Coronary artery (tissue), 2 donors: ENCODE measurements at regions not wholly inside any gene's neighbourhood (a gene's known extent, or its start where the extent isn't known, plus 50 kb on each side); places are given as distances from the start of the nearest gene placed in this dataset.

Experiments used
- DNase-seq: peaks from one replicate; pipeline ENCODE4 v3.0.0-alpha.2; 2017; ENCODE audit warnings: low spot score
- H3K27ac ChIP-seq, 2 donors: fragments of 200-600 bp; sonication (generic); one replicate each; pipeline ENCODE4 v1.5.1; 2016 to 2019
- H3K4me3 ChIP-seq: fragments of 200-600 bp; sonication (generic); 2 replicates; pipeline ENCODE4 v1.5.1; 2016; ENCODE audit warnings: mild to moderate bottlenecking, moderate library complexity
- CTCF ChIP-seq: fragments of 200-600 bp; sonication (generic); IDR thresholded peaks from one replicate; pipeline ENCODE4 v1.5.1; 2019; ENCODE audit warnings: antibody characterized with exemption

DNA sequence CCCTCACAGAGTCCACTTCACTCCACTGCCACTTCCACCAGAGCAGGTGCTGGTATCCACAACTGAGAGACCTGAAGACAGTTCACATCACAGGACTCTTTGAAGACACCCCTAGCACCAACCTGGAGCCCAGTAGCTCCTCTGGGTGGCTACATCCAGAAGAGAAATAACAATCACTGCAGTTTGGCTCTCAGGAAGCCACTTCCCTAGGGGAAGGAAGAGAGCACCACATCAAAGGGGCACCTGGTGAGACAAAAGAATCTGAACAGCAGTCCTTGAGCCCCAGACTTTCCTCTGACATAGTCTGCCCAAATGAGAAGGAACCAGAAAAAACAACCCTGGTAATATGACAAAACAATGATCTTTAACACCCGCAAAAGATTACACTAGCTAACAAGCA, 113.2 kb downstream of the TENT5C start:
- DNase-seq: no peak
- H3K4me3 ChIP-seq: no peak overlapping the region
- no peak overlapping the region for H3K27ac ChIP-seq
- TF ChIP-seq CTCF: no peak

DNA sequence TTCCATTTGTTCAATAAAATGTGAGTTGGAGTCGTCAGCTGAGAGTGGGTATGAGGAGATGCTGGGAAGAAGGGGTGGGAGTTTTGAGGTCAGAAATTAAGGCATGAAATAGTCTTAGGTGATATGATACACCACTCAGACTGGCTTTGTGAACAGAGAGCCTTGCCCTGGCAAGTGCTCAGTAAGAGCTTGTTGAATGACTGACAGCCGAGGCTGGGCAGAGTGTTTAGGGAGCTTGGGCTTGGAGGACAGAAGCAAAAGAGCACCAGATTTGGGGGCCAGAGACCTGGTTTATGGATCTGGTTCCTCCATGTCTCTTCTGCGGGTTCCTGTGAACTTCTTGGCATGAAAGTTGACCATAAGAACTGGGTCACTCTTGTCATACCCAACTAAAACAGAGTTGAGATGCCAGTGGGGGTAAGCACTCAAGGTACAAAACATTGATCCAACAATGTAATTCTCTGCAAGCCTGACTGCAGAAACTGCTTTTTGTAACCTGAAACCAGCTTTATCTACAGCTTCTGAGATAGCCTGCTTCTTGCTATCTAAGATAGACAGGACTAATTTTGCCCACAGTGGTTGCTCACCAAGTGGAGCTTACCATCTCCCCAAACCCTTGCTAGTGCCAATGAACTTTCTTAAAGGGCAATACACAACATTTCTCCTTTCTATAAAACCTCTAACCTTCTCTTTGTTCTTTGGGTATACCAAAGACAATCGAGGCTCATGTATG, 126.4 kb downstream of the TENT5C start:
- H3K27ac ChIP-seq: no peak overlapping the region
- no peak for TF ChIP-seq CTCF
- DNase-seq: no peak
- H3K4me3 ChIP-seq: no peak overlapping the region

DNA sequence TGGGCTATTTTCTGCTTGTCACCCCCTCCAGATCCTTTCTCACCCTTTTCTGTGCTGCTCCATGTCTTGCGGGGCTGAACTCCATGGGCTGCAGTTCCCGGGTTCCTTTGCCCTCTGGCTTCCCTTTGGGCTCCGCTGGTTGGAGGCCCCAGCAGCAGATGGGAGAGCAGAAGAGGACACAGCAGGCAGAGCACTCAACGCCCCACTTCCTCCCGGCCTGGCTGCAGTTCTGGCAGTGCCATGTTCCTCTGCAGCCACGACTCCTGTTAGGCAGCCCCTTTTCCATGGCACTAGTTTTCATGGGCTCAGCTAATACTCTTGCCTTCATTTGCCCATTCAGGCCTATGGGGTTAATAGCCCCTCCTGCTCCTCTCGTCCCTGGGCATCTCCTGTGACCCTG, 127.1 kb downstream of the TENT5C start:
- Histone ChIP-seq H3K4me3 (no peak overlapping the region), H3K27ac (no peak overlapping the region)
- TF ChIP-seq CTCF: no peak
- DNase-seq: no peak

- TF ChIP-seq CTCF: no peak
- no peak overlapping the region for H3K4me3 ChIP-seq
- DNase-seq: no peak
- no peak overlapping the region for H3K27ac ChIP-seq
These were observed 128.6 kb downstream of the TENT5C start for GRCh38 chr1:117734403-117734802.

GRCh38 chr1:117735045-117735992, 129.5 kb downstream of the TENT5C start:
- TF ChIP-seq CTCF: no peak
- Histone ChIP-seq H3K4me3 (peak overlapping the region; percentile 49), H3K27ac (peak overlapping the region; percentile 21 to 59)
- no peak for DNase-seq

DNA sequence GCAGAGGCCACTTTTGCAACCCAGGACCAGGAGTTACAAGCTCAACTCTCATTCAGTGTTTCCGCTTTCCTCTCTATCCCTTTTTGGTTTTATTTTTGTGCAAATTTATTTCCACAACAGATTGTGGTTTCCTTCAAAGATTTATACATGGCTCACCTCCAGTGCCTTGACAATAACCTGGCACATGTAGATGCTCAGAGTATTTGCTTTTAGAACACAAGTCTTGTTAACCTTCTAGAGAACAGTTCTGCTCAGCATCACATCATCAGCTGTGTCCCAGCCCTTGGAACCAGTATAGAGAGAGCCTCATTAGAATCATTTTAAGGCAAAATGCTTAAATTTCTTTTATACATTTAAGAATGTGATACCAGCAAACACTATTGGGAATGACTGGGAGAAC, 133.7 kb downstream of the TENT5C start:
- DNase-seq: no peak
- no peak overlapping the region for H3K27ac ChIP-seq
- TF ChIP-seq CTCF: no peak
- H3K4me3 ChIP-seq: no peak overlapping the region
